ENCODE measurements at regions not wholly inside any gene's neighbourhood (a gene's known extent, or its start where the extent isn't known, plus 50 kb on each side); places are given as distances from the start of the nearest gene placed in this dataset.

DNA sequence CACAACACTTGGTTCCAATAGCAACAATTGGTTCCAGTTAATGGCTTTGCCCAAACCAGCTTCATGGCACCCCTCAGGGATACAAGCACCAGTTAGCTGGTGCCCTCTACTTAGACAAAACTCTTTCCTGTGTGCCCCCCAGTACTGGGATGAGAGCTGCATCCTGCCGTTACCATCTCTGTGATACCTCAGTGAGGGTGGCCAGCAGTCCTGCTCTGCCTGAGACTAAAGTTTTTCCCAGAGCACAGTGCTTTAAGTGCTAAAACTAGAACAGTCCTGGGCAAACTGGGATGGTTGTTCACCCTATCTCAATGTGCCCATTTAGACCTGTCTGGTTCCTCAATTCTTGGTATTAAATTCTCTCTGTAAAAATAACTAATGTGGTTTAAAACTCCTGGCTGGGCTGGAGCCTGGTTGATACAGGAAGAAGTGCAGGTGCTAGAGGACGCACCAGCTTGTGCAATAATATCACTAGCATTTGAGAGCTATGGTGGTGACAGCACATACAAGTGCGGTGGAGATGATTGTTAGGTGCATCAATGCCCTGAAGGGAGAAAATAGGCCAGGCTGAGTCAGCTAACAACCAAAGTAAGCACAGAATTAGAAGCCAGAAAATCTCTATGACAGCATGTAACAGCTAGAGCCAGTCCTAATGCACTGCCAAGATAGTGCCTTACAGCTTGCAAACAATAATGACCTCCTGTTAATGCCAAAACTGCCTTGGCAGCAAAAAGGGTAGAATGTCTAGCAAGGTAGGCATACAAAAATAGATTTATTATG is 179.8 kb upstream of the GALNT2 start:
- H3K4me3 Mint-ChIP-seq = no peak overlapping the region
- H3K36me3 Mint-ChIP-seq (ENCODE audit: low read depth) = no peaks in the 10 kb centered on the region
- no peaks in the 10 kb centered on the region for H3K4me1 Mint-ChIP-seq
- no peak overlapping the region for H3K27ac Mint-ChIP-seq
- no peak for ATAC-seq (replicated peaks)
- H3K27me3 Mint-ChIP-seq = peaks cover 17% of the 10 kb centered on the region
- no peaks in the 10 kb centered on the region for H3K9me3 Mint-ChIP-seq

DNA sequence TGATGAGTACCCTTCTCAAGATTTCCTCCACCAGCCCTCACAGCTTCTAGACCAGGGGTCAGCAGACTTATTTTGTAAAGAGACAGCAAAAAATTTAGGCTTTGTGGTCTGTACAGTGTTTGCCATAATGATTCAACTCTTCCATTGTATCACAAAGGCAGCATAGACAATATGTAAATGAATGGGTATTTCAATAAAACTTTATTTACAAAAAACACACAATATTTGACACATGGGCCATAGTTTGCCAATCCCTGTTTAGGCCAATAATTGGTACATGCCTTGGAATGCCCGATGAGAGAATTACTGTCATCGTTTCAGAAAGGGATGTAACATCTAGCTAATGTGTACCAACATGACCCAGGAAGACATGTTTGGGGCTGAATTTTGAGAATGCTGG is 178.9 kb upstream of the GALNT2 start:
- Mint-ChIP-seq H3K4me1 (no peaks in the 10 kb centered on the region), H3K4me3 (no peak overlapping the region), H3K9me3 (no peaks in the 10 kb centered on the region), H3K27ac (no peak overlapping the region), H3K27me3 (peaks cover 15% of the 10 kb centered on the region), H3K36me3 (ENCODE audit: low read depth) (no peaks in the 10 kb centered on the region)
- ATAC-seq (replicated peaks) = no peak

DNA sequence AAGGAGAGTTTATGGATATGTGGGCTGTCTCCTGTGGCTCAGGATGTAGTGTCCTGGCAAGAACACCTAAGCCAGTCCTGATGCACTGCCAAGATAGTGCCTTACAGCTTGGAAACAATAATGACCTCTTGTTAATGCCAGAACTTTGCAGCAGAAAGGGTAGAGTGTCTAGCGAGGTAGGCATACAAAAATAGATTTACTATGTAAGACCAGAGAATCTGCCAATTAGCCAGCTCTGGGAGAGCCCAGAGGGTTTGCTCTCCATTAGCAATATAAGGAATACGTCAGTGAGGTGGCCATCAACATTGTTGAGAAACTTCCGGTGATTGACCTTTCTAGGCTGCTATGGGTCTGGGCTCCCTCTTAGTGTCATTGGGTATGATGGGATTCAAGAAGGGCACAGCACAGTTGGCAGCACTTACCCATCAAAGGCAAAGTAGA is 178.5 kb upstream of the GALNT2 start:
- ATAC-seq (replicated peaks) = no peak
- no peaks in the 10 kb centered on the region for H3K9me3 Mint-ChIP-seq
- no peak overlapping the region for H3K4me3 Mint-ChIP-seq
- H3K4me1 Mint-ChIP-seq = no peaks in the 10 kb centered on the region
- no peaks in the 10 kb centered on the region for H3K36me3 Mint-ChIP-seq (ENCODE audit: low read depth)
- peaks cover 14% of the 10 kb centered on the region for H3K27me3 Mint-ChIP-seq
- H3K27ac Mint-ChIP-seq = no peak overlapping the region

DNA sequence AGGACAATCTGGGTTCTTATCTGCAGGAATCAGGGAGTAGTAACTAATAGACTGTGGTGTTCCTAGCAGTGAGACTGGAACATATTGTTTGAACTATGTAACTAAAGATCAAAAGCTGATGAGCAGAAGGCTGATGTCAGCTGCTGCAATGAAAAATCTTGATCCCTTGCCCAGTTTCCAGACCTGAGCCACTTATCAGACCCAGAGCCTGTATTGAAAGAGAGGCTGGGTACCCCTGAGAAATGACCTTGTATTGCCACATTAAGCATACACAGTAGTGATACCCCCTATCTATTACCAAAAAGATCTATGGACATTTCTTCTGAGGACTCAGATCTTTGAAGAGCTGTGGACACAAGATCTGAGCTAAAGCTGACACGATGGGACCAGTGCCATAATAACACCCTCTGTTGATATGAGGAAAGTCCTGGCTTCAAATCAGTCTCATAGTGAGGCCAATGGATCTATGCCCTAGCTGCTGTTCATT is 178.0 kb upstream of the GALNT2 start:
- no peaks in the 10 kb centered on the region for H3K4me1 Mint-ChIP-seq
- no peak overlapping the region for H3K4me3 Mint-ChIP-seq
- no peaks in the 10 kb centered on the region for H3K36me3 Mint-ChIP-seq (ENCODE audit: low read depth)
- no peak overlapping the region for H3K27ac Mint-ChIP-seq
- no peak for ATAC-seq (replicated peaks)
- H3K9me3 Mint-ChIP-seq = no peaks in the 10 kb centered on the region
- peaks cover 10% of the 10 kb centered on the region for H3K27me3 Mint-ChIP-seq

DNA sequence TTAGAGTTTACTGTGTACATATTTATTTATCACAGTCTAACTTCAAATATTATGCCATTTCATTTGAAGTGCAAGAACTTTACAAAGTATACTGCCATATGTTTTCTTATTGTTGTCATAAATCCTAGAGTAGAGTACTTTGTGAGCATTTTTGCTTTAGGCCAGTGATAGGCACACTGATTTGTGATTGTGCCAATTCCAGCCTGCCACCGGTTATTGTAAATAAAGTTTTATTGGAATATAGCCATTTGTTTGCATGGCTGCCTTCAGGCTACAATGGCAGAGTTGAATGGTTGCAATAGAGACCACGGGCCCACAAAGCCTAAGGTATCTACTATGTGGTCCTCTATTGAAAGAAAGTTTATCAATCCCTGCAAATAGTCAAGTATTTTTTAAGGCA is 175.8 kb upstream of the GALNT2 start:
- Mint-ChIP-seq H3K4me1 (no peaks in the 10 kb centered on the region), H3K27me3 (peaks cover 24% of the 10 kb centered on the region), H3K36me3 (ENCODE audit: low read depth) (no peaks in the 10 kb centered on the region), H3K27ac (no peak overlapping the region), H3K9me3 (no peaks in the 10 kb centered on the region), H3K4me3 (no peak overlapping the region)
- no peak for ATAC-seq (replicated peaks)

DNA sequence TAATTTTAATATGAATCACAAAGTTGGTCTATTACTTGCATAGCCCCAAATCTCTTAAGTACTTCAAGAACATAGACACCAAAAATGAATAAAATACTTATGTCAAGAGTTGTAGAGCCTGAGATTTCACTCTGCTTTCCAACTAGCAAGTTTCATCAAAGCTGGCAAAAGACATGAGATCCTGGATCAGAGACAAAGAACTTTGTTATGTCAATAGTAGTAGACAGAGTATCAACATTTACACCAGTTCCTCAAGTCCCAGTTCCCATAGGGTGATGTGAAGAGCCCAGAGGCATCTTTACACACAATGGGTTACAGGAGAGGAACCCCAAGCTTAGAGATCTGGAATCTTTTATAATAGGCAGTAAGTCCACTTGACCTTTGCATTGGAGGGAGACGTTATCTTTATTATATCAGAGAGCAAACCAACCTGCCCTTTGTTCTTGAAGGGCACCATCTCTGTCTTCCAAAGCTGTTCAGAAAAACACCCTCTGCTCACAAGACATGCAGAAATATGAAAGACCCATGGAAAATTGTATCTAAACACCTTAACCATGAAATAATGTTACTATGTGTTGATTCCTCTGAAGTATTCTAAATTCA is 174.4 kb upstream of the GALNT2 start:
- Mint-ChIP-seq H3K4me3 (no peak overlapping the region), H3K36me3 (ENCODE audit: low read depth) (no peaks in the 10 kb centered on the region), H3K9me3 (no peaks in the 10 kb centered on the region), H3K27me3 (peaks cover 31% of the 10 kb centered on the region), H3K4me1 (no peaks in the 10 kb centered on the region), H3K27ac (no peak overlapping the region)
- no peak for ATAC-seq (replicated peaks)

DNA sequence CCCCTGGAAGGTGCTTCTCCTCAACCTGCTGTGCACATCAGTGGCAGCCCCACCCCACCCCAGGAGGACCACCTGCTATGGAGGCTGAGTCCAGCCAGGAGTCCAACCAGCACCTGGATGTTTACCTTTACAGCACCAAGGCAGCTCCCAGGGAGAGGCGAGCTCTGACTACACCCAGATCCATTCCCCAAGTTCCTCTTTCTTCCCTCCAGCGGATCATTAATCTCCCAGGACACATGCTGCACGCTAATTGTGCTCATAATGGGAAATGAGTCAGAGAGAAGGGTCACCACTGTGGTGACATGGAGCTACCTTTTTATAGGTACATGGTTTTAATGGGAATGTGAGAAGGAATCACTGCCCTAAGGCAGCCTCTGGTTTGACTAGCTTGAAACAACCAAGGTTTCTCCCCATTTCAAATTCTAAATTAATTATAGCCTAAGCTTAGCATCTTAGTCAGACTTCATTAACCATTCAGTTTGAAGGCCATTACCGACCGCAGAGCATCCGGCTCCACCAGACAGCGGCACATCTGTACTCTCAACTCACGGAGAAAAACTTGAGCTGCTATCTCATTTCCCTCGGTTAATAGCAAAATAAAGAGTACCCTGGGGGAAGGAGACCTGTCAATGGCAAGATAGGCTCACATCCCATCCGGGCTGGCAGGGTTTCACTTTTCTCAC is 173.1 kb upstream of the GALNT2 start:
- no peaks in the 10 kb centered on the region for H3K9me3 Mint-ChIP-seq

DNA sequence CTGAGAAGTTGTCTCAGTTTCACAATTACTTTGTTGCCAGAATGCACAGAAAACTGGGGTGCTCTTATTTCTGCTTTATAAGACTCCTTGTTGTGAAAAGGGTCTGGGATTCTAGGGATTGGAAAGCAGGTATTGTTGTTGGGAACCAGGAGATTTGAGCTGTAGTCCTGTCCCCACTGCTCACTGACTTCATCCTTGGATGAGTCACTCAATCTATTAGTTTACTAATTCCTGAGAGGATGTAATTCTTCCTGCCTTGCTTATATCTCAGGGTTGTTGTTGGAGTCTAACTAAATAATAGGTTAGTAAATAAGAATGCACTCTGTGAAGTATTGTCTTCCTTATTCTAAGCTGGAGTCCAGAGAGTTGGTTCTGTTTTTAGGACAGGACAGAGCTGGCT is 172.5 kb upstream of the GALNT2 start:
- no peaks in the 10 kb centered on the region for H3K4me1 Mint-ChIP-seq
- ATAC-seq (replicated peaks) = no peak
- H3K27me3 Mint-ChIP-seq = peaks cover 38% of the 10 kb centered on the region
- no peaks in the 10 kb centered on the region for H3K9me3 Mint-ChIP-seq
- H3K4me3 Mint-ChIP-seq = no peak overlapping the region
- no peak overlapping the region for H3K27ac Mint-ChIP-seq
- no peaks in the 10 kb centered on the region for H3K36me3 Mint-ChIP-seq (ENCODE audit: low read depth)

More for the DNA sequence above, 173.1 kb upstream of the GALNT2 start:
- Mint-ChIP-seq H3K27ac (no peak overlapping the region), H3K36me3 (ENCODE audit: low read depth) (no peaks in the 10 kb centered on the region), H3K4me1 (no peaks in the 10 kb centered on the region), H3K27me3 (peaks cover 38% of the 10 kb centered on the region), H3K4me3 (no peak overlapping the region)
- no peak for ATAC-seq (replicated peaks)

DNA sequence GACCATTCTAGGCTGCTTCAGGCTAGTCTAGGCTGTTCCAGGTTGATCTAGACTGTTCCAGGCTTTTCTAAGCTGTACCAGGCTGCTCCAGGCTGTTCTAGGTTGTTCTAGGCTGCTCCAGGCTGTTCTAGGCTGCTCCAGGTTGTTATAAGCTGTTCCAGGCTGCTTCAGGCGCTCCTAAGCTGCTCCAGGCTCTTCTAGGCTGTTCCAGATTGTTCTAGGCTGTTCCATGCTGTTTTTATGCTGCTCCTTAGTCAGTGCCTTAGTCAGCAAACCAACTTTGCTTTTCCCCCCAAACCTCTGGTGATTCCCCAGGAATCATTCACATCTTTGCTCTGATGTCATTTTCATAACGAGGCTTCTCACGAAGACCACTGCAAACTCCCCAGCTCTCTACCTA is 171.4 kb upstream of the GALNT2 start:
- Mint-ChIP-seq H3K36me3 (ENCODE audit: low read depth) (no peaks in the 10 kb centered on the region), H3K4me1 (no peaks in the 10 kb centered on the region), H3K4me3 (no peak overlapping the region), H3K27ac (no peak overlapping the region), H3K9me3 (peaks cover 4% of the 10 kb centered on the region), H3K27me3 (peaks cover 47% of the 10 kb centered on the region)
- no peak for ATAC-seq (replicated peaks)

DNA sequence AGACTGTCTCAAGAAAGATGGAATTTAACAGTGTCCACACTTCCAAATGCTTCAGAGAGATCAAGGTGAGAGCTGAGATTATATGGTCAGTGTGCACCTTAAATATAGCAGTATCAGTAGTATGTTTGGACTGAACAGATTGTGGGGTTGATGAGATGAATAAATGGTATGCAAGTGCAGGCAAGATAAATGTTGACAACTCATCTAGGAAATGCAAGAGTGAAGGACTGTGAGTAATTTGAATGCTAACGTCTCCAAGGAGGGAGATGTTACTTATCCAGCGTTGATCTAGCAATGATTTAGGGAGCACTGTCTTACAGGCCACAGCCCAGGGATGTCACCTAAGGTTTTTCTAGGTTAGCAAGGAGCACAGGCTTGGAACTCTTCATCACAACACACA is 170.7 kb upstream of the GALNT2 start:
- H3K4me3 Mint-ChIP-seq = no peak overlapping the region
- no peaks in the 10 kb centered on the region for H3K4me1 Mint-ChIP-seq
- no peaks in the 10 kb centered on the region for H3K36me3 Mint-ChIP-seq (ENCODE audit: low read depth)
- H3K27ac Mint-ChIP-seq = no peak overlapping the region
- ATAC-seq (replicated peaks) = no peak
- H3K9me3 Mint-ChIP-seq = peaks cover 4% of the 10 kb centered on the region
- peaks cover 51% of the 10 kb centered on the region for H3K27me3 Mint-ChIP-seq

DNA sequence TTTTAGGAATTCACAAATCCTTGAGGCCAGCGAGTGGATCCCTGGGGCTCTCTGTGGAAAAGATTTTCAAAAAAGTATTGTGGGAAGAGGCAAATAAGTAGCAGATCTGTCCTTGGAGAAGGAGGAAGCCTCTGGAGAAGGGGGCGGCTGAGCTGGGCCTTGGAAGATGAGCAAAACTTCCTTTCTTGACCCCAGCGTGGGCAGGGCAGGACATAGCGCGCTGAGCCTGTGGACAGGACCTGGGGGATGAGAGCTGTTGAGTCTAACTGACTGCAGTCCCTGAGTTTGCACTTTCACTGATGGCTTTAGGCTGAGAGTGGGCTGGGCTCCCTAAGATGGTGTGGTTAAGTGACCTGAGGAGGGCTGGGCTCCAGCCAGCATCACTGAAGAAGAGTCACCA is 170.2 kb upstream of the GALNT2 start:
- Mint-ChIP-seq H3K4me3 (no peak overlapping the region), H3K4me1 (no peaks in the 10 kb centered on the region), H3K27ac (no peak overlapping the region), H3K36me3 (ENCODE audit: low read depth) (no peaks in the 10 kb centered on the region), H3K9me3 (peaks cover 7% of the 10 kb centered on the region), H3K27me3 (peaks cover 54% of the 10 kb centered on the region)
- no peak for ATAC-seq (replicated peaks)

DNA sequence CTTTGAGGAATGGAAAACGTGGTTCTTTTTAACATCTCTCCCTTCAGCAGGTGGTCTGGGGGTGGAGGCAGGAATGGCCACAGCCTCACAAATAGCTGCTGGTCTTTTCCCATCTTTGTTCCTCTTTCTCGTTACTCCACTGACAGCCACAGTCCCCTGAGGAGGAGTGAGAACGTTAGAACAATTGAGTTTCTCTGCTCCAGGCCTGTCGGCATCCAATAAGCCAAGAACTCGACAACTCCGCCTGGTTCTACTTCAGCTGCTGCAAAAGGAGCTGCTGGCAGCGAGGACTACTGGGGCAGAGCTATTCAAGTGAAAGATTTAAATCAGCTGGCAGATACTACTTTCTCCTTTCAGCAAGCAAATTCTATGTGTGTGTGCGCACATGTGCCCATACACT is 169.5 kb upstream of the GALNT2 start:
- Mint-ChIP-seq H3K27me3 (peaks cover 58% of the 10 kb centered on the region), H3K4me3 (no peak overlapping the region), H3K27ac (no peak overlapping the region), H3K36me3 (ENCODE audit: low read depth) (no peaks in the 10 kb centered on the region), H3K9me3 (peaks cover 7% of the 10 kb centered on the region), H3K4me1 (no peaks in the 10 kb centered on the region)
- no peak for ATAC-seq (replicated peaks)

DNA sequence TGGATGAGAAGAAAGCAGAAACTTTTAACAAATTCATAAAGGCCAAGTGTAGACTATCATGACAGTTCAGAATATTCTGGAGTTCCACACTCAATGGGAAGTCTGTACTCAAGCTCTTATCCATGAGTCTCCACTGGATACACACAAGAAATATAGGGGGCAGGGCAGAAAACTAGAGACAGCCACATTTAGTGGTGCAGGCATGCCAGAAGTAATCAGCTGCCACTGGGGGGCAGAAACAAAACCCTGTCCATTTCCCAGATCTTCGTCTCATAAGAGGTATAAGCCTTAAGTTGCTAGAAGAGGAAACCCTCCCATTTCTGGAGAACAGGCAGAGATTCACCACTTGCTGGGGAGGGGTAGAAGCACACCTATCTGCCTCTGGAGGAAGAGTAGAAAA is 166.8 kb upstream of the GALNT2 start:
- H3K4me3 Mint-ChIP-seq = no peak overlapping the region
- no peak overlapping the region for H3K27ac Mint-ChIP-seq
- no peaks in the 10 kb centered on the region for H3K36me3 Mint-ChIP-seq (ENCODE audit: low read depth)
- no peaks in the 10 kb centered on the region for H3K4me1 Mint-ChIP-seq
- ATAC-seq (replicated peaks) = no peak
- H3K27me3 Mint-ChIP-seq = peaks cover 63% of the 10 kb centered on the region
- peaks cover 7% of the 10 kb centered on the region for H3K9me3 Mint-ChIP-seq

DNA sequence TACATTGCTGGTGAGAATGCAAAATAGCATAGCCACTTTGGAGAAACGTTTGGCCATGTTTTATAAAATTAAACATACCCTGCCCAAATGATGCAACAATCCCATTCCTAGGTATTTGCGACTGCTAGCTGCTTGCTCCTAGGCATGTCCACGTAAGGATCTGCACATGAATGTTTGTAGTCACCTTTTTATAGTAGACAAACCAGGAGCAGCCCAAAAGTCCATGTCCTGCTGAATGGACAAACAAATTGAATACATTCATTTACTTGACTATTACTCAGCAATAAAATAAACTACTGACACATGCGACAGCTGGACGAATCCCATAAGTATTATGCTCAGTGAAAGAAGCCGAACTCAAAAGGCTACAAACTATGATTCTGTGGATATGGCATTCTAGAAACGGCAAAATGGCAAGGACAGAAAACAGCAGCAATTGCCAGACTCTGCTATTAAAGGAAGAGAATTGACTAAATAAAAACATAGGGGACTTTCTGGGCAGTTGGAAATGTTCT is 161.9 kb upstream of the GALNT2 start:
- Mint-ChIP-seq H3K36me3 (ENCODE audit: low read depth) (no peaks in the 10 kb centered on the region), H3K9me3 (peaks cover 3% of the 10 kb centered on the region), H3K27ac (no peak overlapping the region), H3K4me1 (no peaks in the 10 kb centered on the region), H3K4me3 (no peak overlapping the region), H3K27me3 (peaks cover 47% of the 10 kb centered on the region)
- ATAC-seq (replicated peaks) = no peak

DNA sequence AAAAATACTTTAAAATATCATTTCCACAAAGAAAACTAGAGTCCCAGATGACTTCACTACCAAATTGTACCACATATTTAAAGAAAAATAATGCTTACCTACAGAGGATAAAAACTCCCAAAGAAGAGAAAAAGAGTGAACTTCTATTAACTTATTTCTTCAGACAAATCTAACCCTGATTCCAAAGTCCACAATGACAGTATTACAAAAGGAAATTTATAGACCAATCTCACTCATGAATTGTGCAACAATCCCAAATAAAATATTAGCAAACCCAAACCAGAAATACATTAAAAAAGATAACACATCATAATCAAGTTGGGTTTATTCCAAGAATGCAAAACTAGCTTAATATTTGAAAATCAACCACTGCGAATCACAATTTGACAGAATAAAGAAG is 161.4 kb upstream of the GALNT2 start:
- no peak overlapping the region for H3K4me3 Mint-ChIP-seq
- no peaks in the 10 kb centered on the region for H3K36me3 Mint-ChIP-seq (ENCODE audit: low read depth)
- no peaks in the 10 kb centered on the region for H3K4me1 Mint-ChIP-seq
- ATAC-seq (replicated peaks) = no peak
- H3K27ac Mint-ChIP-seq = no peak overlapping the region
- H3K9me3 Mint-ChIP-seq = peaks cover 3% of the 10 kb centered on the region
- peaks cover 43% of the 10 kb centered on the region for H3K27me3 Mint-ChIP-seq
